ENCODE measurements at regions not wholly inside any gene's neighbourhood (a gene's known extent, or its start where the extent isn't known, plus 50 kb on each side); places are given as distances from the start of the nearest gene placed in this dataset.
"Not testable (repeated sequence)": the region's sequence is repeated elsewhere in the genome, so short reads cannot be mapped to it uniquely, and the experiment has no call there.

- H2AFZ ChIP-seq (ENCODE audit: low read depth, low read length); H4K20me1 ChIP-seq (replicated peaks; ENCODE audit: control insufficient read depth, extremely low read depth, insufficient read depth, low read length); H3K9ac ChIP-seq (replicated peaks; ENCODE audit: extremely low read depth, insufficient read depth, low read length); H3K36me3 ChIP-seq (ENCODE audit: control insufficient read depth in 2 of 2, extremely low read depth in 1 of 2, insufficient read depth in 2 of 2, low read length in 2 of 2); H3K27ac ChIP-seq (ENCODE audit: insufficient read depth, low read depth, low read length); H3K27me3 ChIP-seq (ENCODE audit: control insufficient read depth in 2 of 2, insufficient read depth in 2 of 2, low read length in 2 of 2); H3K4me2 ChIP-seq (ENCODE audit: insufficient read depth, low read length); CTCF ChIA-PET; intact Hi-C loops (cut with micrococcal nuclease); DNase-seq (ENCODE audit: low read depth, low spot score); H3K9me1 ChIP-seq (replicated peaks; ENCODE audit: control insufficient read depth, extremely low read depth, insufficient read depth, low read length); H3K4me1 ChIP-seq (ENCODE audit: control insufficient read depth, extremely low read depth, insufficient read depth, low read length); H3K9me3 ChIP-seq (replicated peaks; ENCODE audit: control insufficient read depth, insufficient read depth, low read length); H3K4me3 ChIP-seq (replicated peaks in 1 of 3; ENCODE audit: insufficient read depth in 1 of 3, low read depth in 1 of 3, low read length in 3 of 3); dilution Hi-C loops (cut with MboI; ENCODE audit: extremely low pct_ligation_motif_present, low sequenced_read_pairs); FAIRE-seq; BruUV-seq (replicated peaks); H3K79me2 ChIP-seq (ENCODE audit: control insufficient read depth, insufficient read depth, low read length); POLR2A ChIA-PET: not testable (repeated sequence)
Observed at GRCh38 chr14:105620178-105620864, 93.9 kb downstream of the TMEM121 start.

GRCh38 chr14:105620865-105621471, 94.6 kb downstream of the TMEM121 start:
- dilution Hi-C loops (cut with MboI; ENCODE audit: extremely low pct_ligation_motif_present, low sequenced_read_pairs); H3K9ac ChIP-seq (replicated peaks; ENCODE audit: extremely low read depth, insufficient read depth, low read length); H2AFZ ChIP-seq (ENCODE audit: low read depth, low read length); H3K27ac ChIP-seq (ENCODE audit: insufficient read depth, low read depth, low read length); H3K36me3 ChIP-seq (ENCODE audit: control insufficient read depth in 2 of 2, extremely low read depth in 1 of 2, insufficient read depth in 2 of 2, low read length in 2 of 2); H3K4me2 ChIP-seq (ENCODE audit: insufficient read depth, low read length); H3K27me3 ChIP-seq (ENCODE audit: control insufficient read depth in 2 of 2, insufficient read depth in 2 of 2, low read length in 2 of 2); H3K79me2 ChIP-seq (ENCODE audit: control insufficient read depth, insufficient read depth, low read length); BruUV-seq (replicated peaks); DNase-seq (ENCODE audit: low read depth, low spot score); intact Hi-C loops (cut with micrococcal nuclease); CTCF ChIA-PET; FAIRE-seq; H3K9me1 ChIP-seq (replicated peaks; ENCODE audit: control insufficient read depth, extremely low read depth, insufficient read depth, low read length); H3K9me3 ChIP-seq (replicated peaks; ENCODE audit: control insufficient read depth, insufficient read depth, low read length); H3K4me3 ChIP-seq (replicated peaks in 1 of 3; ENCODE audit: insufficient read depth in 1 of 3, low read depth in 1 of 3, low read length in 3 of 3); POLR2A ChIA-PET; H3K4me1 ChIP-seq (ENCODE audit: control insufficient read depth, extremely low read depth, insufficient read depth, low read length); H4K20me1 ChIP-seq (replicated peaks; ENCODE audit: control insufficient read depth, extremely low read depth, insufficient read depth, low read length): not testable (repeated sequence)

- FAIRE-seq; POLR2A ChIA-PET; BruUV-seq (replicated peaks): not testable (repeated sequence)
Observed at GRCh38 chr14:105621479-105622328, 95.3 kb downstream of the TMEM121 start.

More at GRCh38 chr14:105621479-105622328, 95.3 kb downstream of the TMEM121 start:
- H3K9me1 ChIP-seq (replicated peaks; ENCODE audit: control insufficient read depth, extremely low read depth, insufficient read depth, low read length); H3K9ac ChIP-seq (replicated peaks; ENCODE audit: extremely low read depth, insufficient read depth, low read length); H3K36me3 ChIP-seq (ENCODE audit: control insufficient read depth in 2 of 2, extremely low read depth in 1 of 2, insufficient read depth in 2 of 2, low read length in 2 of 2); H3K4me3 ChIP-seq (replicated peaks in 1 of 3; ENCODE audit: insufficient read depth in 1 of 3, low read depth in 1 of 3, low read length in 3 of 3); H2AFZ ChIP-seq (ENCODE audit: low read depth, low read length); dilution Hi-C loops (cut with MboI; ENCODE audit: extremely low pct_ligation_motif_present, low sequenced_read_pairs); H3K27ac ChIP-seq (ENCODE audit: insufficient read depth, low read depth, low read length); H3K4me2 ChIP-seq (ENCODE audit: insufficient read depth, low read length); H3K79me2 ChIP-seq (ENCODE audit: control insufficient read depth, insufficient read depth, low read length); intact Hi-C loops (cut with micrococcal nuclease); DNase-seq (ENCODE audit: low read depth, low spot score); H3K27me3 ChIP-seq (ENCODE audit: control insufficient read depth in 2 of 2, insufficient read depth in 2 of 2, low read length in 2 of 2); H3K9me3 ChIP-seq (replicated peaks; ENCODE audit: control insufficient read depth, insufficient read depth, low read length); CTCF ChIA-PET; H3K4me1 ChIP-seq (ENCODE audit: control insufficient read depth, extremely low read depth, insufficient read depth, low read length); H4K20me1 ChIP-seq (replicated peaks; ENCODE audit: control insufficient read depth, extremely low read depth, insufficient read depth, low read length): not testable (repeated sequence)

Data from endothelial cell of umbilical vein (primary cell).